HUDEP-2 (cell line): ENCODE measurements at regions not wholly inside any gene's neighbourhood (a gene's known extent, or its start where the extent isn't known, plus 50 kb on each side); places are given as distances from the start of the nearest gene placed in this dataset.
"Not testable (repeated sequence)": the region's sequence is repeated elsewhere in the genome, so short reads cannot be mapped to it uniquely, and the experiment has no call there.

ENCODE experiments used
- DNase-seq, 76 experiments: peaks; one replicate each; lab custom pipeline; 2025; ENCODE audit not compliant: unreplicated experiment in 76 of 76; lab: John Stamatoyannopoulos, UW

- no peak for DNase-seq
Observed at GRCh38 chrX:138875472-138875871, 164.0 kb upstream of the FGF13 start.

GRCh38 chrX:138874271-138874935 is 162.9 kb upstream of the FGF13 start:
- DNase-seq = no peak

GRCh38 chrX:138873640-138874039 is 162.1 kb upstream of the FGF13 start:
- not testable (repeated sequence) for DNase-seq

- DNase-seq = no peak
Observed at GRCh38 chrX:138872537-138872936, 161.0 kb upstream of the FGF13 start.

- DNase-seq = no peak
Observed at GRCh38 chrX:138871739-138872138, 160.2 kb upstream of the FGF13 start.

- no peak for DNase-seq
Observed at GRCh38 chrX:138866643-138867042, 155.1 kb upstream of the FGF13 start.

- no peak for DNase-seq
Observed at GRCh38 chrX:138865093-138865649, 153.7 kb upstream of the FGF13 start.

GRCh38 chrX:138859421-138859820 is 147.9 kb upstream of the FGF13 start:
- no peak for DNase-seq

GRCh38 chrX:138858951-138859350 is 147.4 kb upstream of the FGF13 start:
- no peak for DNase-seq

GRCh38 chrX:138858438-138858837 is 146.9 kb upstream of the FGF13 start:
- no peak for DNase-seq

GRCh38 chrX:138856881-138857604 is 145.5 kb upstream of the FGF13 start:
- DNase-seq = no peak

- no peak for DNase-seq
Observed at GRCh38 chrX:138853936-138854335, 142.4 kb upstream of the FGF13 start.

GRCh38 chrX:138849521-138849920 is 138.0 kb upstream of the FGF13 start:
- no peak for DNase-seq

GRCh38 chrX:138847930-138848329 is 136.4 kb upstream of the FGF13 start:
- DNase-seq = no peak

- no peak for DNase-seq
Observed at GRCh38 chrX:138845786-138846185, 134.3 kb upstream of the FGF13 start.

GRCh38 chrX:138807400-138807799 is 95.9 kb upstream of the FGF13 start:
- DNase-seq = not testable (repeated sequence)

GRCh38 chrX:138794246-138794645 is 82.7 kb upstream of the FGF13 start:
- DNase-seq = no peak

GRCh38 chrX:138791551-138791950 is 80.0 kb upstream of the FGF13 start:
- DNase-seq = no peak

- no peak for DNase-seq
Observed at GRCh38 chrX:138788771-138789170, 77.3 kb upstream of the FGF13 start.

- not testable (repeated sequence) for DNase-seq
Observed at GRCh38 chrX:138778576-138778909, 67.0 kb upstream of the FGF13 start.

- DNase-seq = not testable (repeated sequence)
Observed at GRCh38 chrX:138777908-138778575, 66.5 kb upstream of the FGF13 start.

GRCh38 chrX:138777230-138777629 is 65.7 kb upstream of the FGF13 start:
- DNase-seq = peak in 1 of 76 experiments; percentile 0
